Right ventricle myocardium inferior (tissue), 1 donor: ENCODE measurements at regions not wholly inside any gene's neighbourhood (a gene's known extent, or its start where the extent isn't known, plus 50 kb on each side); places are given as distances from the start of the nearest gene placed in this dataset.
"Not testable (repeated sequence)": the region's sequence is repeated elsewhere in the genome, so short reads cannot be mapped to it uniquely, and the experiment has no call there.

Experiments used
- ATAC-seq: fragments of 200-7000 bp; cut with Tn5 transposase; one replicate; pipeline ENCODE4 v1.9.1; 2020; ENCODE audit warnings: mild to moderate bottlenecking, moderate library complexity
- DNase-seq: peaks from one replicate; pipeline ENCODE4 v3.0.0; 2021; ENCODE audit errors: missing footprints
- intact Hi-C: fragments of 100-400 bp; cut with DNase I; formaldehyde crosslinking; loops from one replicate; pipeline ENCODE4 v1.11.0; 2022
- donor health status: DM: no; HTN: yes; CAD: no; lungs with severe emphysema.

GRCh38 chr10:28200775-28201174 lies 102.1 kb downstream of the MPP7 start:
- intact Hi-C loops = no loop called here
- DNase-seq = no peak
- ATAC-seq = no peak

GRCh38 chr10:28199941-28200340 lies 102.9 kb downstream of the MPP7 start:
- intact Hi-C loops = no loop called here
- no peak for ATAC-seq
- DNase-seq = no peak

DNA sequence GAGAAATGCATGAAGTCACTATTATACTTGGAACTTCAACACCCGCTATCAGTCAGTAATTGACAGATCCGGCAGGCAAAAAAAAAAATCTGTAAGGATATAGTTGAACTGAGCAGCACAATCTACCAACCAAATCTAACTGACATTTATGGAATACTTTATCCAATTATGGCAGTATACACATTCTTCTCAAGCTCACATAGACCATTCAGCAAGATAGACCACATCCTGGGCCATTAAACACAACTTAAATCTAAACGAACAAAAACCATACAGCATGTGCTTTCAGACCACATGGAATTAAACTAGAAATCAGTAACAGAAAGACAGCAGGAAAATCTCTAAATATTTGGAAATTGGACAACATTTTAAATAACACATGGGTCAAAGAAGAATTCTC lies 112.7 kb downstream of the MPP7 start:
- ATAC-seq = no peak
- intact Hi-C loops = no loop called here
- DNase-seq = no peak

DNA sequence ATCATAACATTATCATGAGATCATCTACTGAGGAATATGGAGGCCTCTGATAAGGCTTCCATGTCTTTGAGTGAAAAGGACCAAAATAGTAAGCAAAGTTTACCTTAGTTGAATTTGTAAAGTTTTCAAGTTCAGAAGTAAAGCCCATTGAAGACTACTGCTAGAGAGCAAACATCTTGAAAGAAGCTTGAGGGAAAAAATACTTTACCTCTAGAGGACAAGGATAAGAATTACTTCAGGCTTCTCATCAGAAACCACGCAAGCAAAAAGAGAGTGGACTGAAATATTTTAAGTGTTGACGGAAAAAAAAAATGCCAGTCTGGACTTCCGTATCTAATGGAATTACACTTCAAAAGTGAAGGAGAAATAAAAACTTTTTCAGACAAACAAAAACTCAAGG lies 114.3 kb downstream of the MPP7 start:
- intact Hi-C loops = no loop called here
- DNase-seq (no peak), ATAC-seq (no peak)

GRCh38 chr10:28186887-28187578 lies 115.8 kb downstream of the MPP7 start:
- intact Hi-C loops = no loop called here
- DNase-seq = no peak
- ATAC-seq = no peak

DNA sequence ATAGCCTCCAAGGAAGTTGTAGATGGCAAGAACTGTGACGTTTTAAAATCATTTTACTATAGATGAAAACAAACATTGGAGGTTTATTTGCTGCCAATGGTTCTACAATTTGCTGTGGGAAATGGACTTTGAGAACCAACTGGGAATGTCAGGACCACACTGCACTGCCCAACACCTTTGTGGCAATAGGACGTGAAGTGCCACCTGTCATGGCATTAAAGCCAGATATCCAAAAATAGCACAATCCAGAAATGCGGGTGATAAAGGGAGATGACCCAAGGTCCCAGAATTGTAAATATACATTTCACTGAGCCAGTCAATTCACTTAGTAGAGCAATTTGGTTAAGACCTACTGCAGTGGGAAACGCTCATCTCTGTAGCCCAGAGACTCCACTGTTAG lies 116.4 kb downstream of the MPP7 start:
- ATAC-seq (no peak), DNase-seq (no peak)
- intact Hi-C loops = no loop called here

DNA sequence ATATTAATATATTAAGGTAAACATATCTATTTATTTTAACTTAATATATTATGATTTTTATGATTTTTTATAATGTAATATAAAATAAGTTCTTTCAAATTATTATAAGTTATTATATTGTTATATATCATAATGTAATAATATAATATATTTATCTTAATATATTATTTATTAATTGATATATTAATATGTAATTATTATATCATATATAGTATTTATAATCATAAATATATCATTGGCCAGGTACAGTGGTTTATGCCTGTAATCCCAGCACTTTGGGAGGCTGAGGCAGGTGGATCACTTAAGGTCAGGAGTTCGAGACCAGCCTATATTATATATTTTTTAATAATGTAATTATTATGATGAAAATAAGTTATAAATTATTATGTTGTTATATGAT lies 118.1 kb downstream of the MPP7 start:
- no peak for DNase-seq
- intact Hi-C loops = no loop called here
- ATAC-seq = no peak

DNA sequence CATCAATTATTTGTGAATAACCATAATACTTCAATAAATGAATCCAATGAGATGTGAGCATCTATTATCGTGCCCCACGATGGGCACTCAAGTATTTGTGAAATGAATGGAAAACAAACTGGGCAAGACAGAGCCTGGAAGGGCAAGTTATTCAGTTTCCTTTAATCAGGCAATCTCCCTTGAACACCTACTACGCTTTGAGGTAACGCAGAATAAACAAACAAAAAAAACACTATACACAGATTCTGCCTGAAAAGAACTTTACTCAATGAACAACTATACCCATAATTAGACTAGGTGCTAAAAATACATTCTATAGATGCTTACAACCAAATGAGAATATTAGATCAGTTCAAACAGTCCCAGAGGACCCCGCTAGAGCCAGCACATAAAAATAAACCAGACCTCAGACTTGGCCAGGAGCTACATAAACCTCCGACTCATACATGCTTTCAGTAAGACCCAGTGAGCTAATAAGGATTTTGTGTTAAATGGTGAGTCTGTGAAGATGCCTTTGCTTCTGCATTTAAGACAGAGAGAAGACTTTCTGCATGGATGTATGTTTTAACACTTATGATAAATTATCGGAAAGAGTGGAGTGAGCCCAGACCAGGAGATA lies 121.3 kb downstream of the MPP7 start:
- ATAC-seq = no peak
- intact Hi-C loops = no loop called here

DNA sequence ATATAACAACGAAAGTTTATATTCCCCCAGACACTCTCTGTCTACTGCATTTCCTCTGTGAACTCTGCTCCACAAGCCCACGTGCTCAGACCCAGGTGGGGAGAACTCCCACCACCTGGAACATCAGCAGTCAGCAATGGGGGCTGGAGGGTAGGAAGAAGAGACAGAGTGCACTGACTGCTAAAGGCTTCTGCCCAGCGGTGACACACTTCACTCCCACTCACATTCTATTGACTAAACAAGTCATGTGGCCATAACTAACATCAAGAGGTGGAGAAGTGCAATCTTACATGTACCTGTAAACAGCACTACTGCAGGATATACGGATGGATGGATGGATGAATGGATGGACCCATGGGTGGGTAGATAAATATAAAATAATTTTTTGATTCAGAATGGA lies 122.2 kb downstream of the MPP7 start:
- ATAC-seq (no peak), DNase-seq (no peak)
- intact Hi-C loops = no loop called here

More for the DNA sequence above, 121.3 kb downstream of the MPP7 start:
- no peak for DNase-seq

- DNase-seq (no peak), ATAC-seq (no peak)
- intact Hi-C loops = loop anchor here (2.0 kb wide), 1 partner anchor 437 kb away; no protein-coding TSS in a partner anchor
Observed at GRCh38 chr10:28179743-28180099, 123.1 kb downstream of the MPP7 start.

DNA sequence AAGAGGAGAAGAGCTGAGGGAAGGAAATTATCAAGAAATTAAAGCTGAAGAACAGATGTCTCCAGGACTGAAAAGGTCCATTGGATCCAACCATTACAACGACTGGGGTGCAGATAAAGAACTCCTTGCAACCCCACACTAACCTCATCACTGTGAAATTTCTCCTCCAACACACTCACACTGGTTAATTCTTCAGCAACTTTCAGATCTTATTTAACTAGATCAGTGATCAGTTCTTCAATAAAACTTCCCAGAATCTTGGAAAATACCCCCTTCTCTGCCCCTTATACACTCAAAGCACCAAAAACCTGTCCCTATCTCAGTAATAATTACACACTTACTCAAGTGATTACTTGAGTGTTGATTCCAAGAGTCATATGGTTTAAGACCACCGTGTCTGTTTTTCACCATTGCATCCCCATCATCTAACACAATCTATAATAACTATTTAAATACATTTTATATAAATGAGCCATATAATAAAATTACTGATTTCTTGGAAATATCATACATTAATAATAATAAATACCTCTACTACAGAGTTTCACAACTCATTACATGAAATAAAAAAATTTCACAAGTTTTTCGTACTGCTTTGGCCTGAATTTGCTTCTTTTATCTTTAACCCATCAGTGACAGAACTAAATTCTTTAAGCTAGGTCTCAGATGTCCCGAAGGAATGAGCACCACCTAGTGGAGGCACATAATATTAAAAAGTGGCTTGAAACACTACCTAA lies 123.7 kb downstream of the MPP7 start:
- ATAC-seq = peak; percentile 57
- no peak for DNase-seq
- intact Hi-C loops = loop anchor here (2.0 kb wide), 1 partner anchor 436 kb away; no protein-coding TSS in a partner anchor

- intact Hi-C loops = loop anchor here (2.0 kb wide), 1 partner anchor 435 kb away; no protein-coding TSS in a partner anchor
- DNase-seq (no peak), ATAC-seq (no peak)
Observed at GRCh38 chr10:28177944-28178637, 124.8 kb downstream of the MPP7 start.

DNA sequence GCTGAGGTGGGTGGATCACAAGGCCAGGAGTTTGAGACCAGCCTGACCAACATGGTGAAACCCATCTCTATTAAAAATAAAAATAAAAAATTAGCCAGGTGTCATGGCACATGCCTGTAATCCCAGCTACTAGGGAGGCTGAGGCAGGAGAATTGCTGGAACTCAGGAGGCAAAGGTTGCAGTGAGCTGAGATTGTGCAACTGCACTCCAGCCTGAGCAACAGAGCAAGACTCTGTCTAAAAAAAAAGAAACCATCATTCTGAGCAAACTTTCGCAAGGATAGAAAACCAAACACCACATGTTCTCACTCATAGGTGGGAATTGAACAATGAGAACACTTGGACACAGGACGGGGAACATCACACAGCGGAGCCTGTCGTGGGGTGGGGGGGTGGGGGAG lies 126.4 kb downstream of the MPP7 start:
- DNase-seq, intact Hi-C loops, ATAC-seq: not testable (repeated sequence)

- intact Hi-C loops = no loop called here
Observed at GRCh38 chr10:28172223-28172610, 130.6 kb downstream of the MPP7 start.

GRCh38 chr10:28171468-28172222 lies 131.2 kb downstream of the MPP7 start:
- intact Hi-C loops = no loop called here
- ATAC-seq (peak; percentile 95), DNase-seq (no peak)

More at GRCh38 chr10:28172223-28172610, 130.6 kb downstream of the MPP7 start:
- ATAC-seq (no peak), DNase-seq (no peak)

DNA sequence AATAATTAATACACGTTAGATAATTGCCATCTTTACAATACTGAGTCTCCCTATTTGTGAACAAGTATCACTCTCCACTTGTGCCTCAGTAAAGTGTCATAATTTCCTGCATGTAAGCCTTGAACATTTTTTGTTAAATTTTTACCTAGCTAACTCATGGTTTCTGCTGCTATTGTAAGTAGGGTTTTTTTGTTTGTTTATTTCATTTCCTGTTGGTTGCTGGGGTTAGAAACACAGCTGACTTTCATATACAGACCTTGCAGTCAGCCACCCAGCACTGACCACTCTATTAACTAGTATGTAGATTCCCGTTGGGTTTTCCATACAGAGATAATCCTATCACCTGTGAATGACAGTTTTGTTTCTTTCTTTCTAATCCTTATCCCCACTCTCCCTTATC lies 133.3 kb downstream of the MPP7 start:
- ATAC-seq = no peak
- DNase-seq = no peak
- intact Hi-C loops = no loop called here

- no peak for ATAC-seq
- intact Hi-C loops = no loop called here
- no peak for DNase-seq
Observed at GRCh38 chr10:28160866-28161405, 141.9 kb downstream of the MPP7 start.

- no peak for DNase-seq
- ATAC-seq = no peak
- intact Hi-C loops = no loop called here
Observed at GRCh38 chr10:28157379-28157778, 145.5 kb downstream of the MPP7 start.
